Astrocyte of the cerebellum (primary cell): ENCODE measurements at regions not wholly inside any gene's neighbourhood (a gene's known extent, or its start where the extent isn't known, plus 50 kb on each side); places are given as distances from the start of the nearest gene placed in this dataset.

Experiments used
- DNase-seq: peaks from one replicate; pipeline ENCODE4 v3.0.0-alpha.2; 2011; ENCODE audit warnings: low read depth
- H3K4me3 ChIP-seq: 2 replicates; pipeline ENCODE4 v1.5.1; 2011; ENCODE audit warnings: mild to moderate bottlenecking, low read depth, low read length, moderate library complexity
- CTCF ChIP-seq: IDR thresholded peaks from 2 replicates; pipeline ENCODE4 v1.5.1; 2012; ENCODE audit warnings: low read length, low read depth, moderate library complexity, mild to moderate bottlenecking; ENCODE audit errors: missing control alignments
- in situ Hi-C: cut with HindIII; loops from 2 replicates; pipeline ENCODE4 v1.10.0; 2017; ENCODE audit warnings: low sequenced_read_pairs

DNA sequence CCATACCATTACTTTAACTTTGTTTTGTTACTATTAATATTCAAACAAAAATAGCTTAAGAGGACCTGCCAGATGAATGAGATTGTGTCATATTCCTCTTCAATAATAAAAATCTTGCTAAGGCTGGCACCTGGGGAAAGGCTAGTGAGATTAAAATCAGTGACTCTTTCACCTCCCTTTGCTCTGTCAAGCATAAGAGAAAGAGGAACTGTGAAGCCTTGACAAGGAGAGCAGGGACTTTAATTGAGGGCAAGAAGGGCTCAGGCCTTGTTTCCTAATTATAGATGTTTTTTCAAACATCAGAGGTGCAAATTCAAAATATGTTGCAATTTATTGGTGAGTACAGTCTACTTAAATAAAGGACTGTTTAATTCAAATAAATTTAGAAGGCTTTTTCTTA lies 91.7 kb downstream of the SPATA31D1 start:
- TF ChIP-seq CTCF = no peak

GRCh38 chr9:82081496-82081895 lies 92.9 kb downstream of the SPATA31D1 start:
- no peak for TF ChIP-seq CTCF
- no peak overlapping the region for H3K4me3 ChIP-seq
- no peak for DNase-seq
- in situ Hi-C loops = no loop called here

More for the DNA sequence above, 91.7 kb downstream of the SPATA31D1 start:
- in situ Hi-C loops = no loop called here
- no peak overlapping the region for H3K4me3 ChIP-seq
- DNase-seq = no peak

- DNase-seq = no peak
- in situ Hi-C loops = no loop called here
Measured at GRCh38 chr9:82082563-82082962, 94.0 kb downstream of the SPATA31D1 start.

DNA sequence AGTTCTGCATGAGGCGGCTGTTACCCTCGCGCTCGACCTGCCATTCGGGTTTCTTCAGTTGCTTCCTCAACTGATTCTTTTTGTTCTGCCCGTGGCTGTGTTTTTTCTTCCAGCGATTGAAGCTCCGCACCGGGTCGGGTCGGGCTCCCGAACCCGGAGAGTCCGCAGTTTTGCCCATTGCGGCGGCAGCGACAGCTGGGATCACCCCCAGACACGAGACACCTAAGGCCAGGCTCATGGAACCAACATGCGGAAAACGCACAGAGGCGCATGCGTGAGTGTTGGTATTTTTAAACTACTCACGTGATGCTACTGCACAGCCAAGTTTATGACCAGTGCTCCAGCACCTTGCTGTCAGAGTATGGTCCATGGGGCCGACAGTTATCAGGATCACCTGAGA lies 100.0 kb downstream of the SPATA31D1 start:
- no peak overlapping the region for H3K4me3 ChIP-seq
- TF ChIP-seq CTCF = no peak
- in situ Hi-C loops = no loop called here
- DNase-seq = no peak

More at GRCh38 chr9:82082563-82082962, 94.0 kb downstream of the SPATA31D1 start:
- no peak overlapping the region for H3K4me3 ChIP-seq
- TF ChIP-seq CTCF = no peak

- in situ Hi-C loops = no loop called here
- no peak for DNase-seq
- no peak overlapping the region for H3K4me3 ChIP-seq
- no peak for TF ChIP-seq CTCF
Measured at GRCh38 chr9:82090046-82090445, 101.5 kb downstream of the SPATA31D1 start.

GRCh38 chr9:82091100-82091499 lies 102.5 kb downstream of the SPATA31D1 start:
- no peak for DNase-seq
- H3K4me3 ChIP-seq = no peak overlapping the region
- in situ Hi-C loops = no loop called here

More at GRCh38 chr9:82091100-82091499, 102.5 kb downstream of the SPATA31D1 start:
- TF ChIP-seq CTCF = no peak
